Neural progenitor cell (in vitro differentiated cells): ENCODE measurements at regions not wholly inside any gene's neighbourhood (a gene's known extent, or its start where the extent isn't known, plus 50 kb on each side); places are given as distances from the start of the nearest gene placed in this dataset.

Experiments used
- DNase-seq: peaks from one replicate; pipeline ENCODE4 v3.0.0-alpha.2; 2016; ENCODE audit warnings: low spot score
- H2AFZ ChIP-seq: fragments of 200-600 bp; sonication (generic); replicated peaks from 2 replicates; pipeline ENCODE4 v1.6.1; 2016; ENCODE audit warnings: antibody characterized with exemption
- H3F3A ChIP-seq: fragments of 200-600 bp; sonication (generic); 2 replicates; pipeline ENCODE4 v1.6.1; 2016; ENCODE audit warnings: antibody characterized with exemption, low read depth
- H3K27ac ChIP-seq: fragments of 200-600 bp; sonication (generic); 2 replicates; pipeline ENCODE4 v1.5.1; 2016; ENCODE audit warnings: mild to moderate bottlenecking
- H3K27me3 ChIP-seq: fragments of 200-600 bp; sonication (generic); 2 replicates; pipeline ENCODE4 v1.6.1; 2016; ENCODE audit warnings: mild to moderate bottlenecking, moderate library complexity
- H3K36me3 ChIP-seq: fragments of 200-600 bp; sonication (generic); 2 replicates; pipeline ENCODE4 v1.5.1; 2016
- H3K4me1 ChIP-seq: fragments of 200-600 bp; sonication (generic); 2 replicates; pipeline ENCODE4 v1.6.1; 2016; ENCODE audit warnings: mixed run types
- H3K4me2 ChIP-seq: fragments of 200-600 bp; sonication (generic); 2 replicates; pipeline ENCODE4 v1.6.1; 2016
- H3K4me3 ChIP-seq: fragments of 200-600 bp; sonication (generic); 2 replicates; pipeline ENCODE4 v1.5.1; 2016
- H3K79me2 ChIP-seq: fragments of 200-600 bp; sonication (generic); 2 replicates; pipeline ENCODE4 v1.6.1; 2016; ENCODE audit warnings: low read depth
- H3K9ac ChIP-seq: fragments of 200-600 bp; sonication (generic); 2 replicates; pipeline ENCODE4 v1.6.1; 2016
- H3K9me3 ChIP-seq: fragments of 200-600 bp; sonication (generic); 2 replicates; pipeline ENCODE4 v1.5.1; 2016; ENCODE audit warnings: low read depth
- H4K20me1 ChIP-seq: fragments of 200-600 bp; sonication (generic); 2 replicates; pipeline ENCODE4 v1.6.1; 2016; ENCODE audit warnings: low read depth
- H3K27ac Mint-ChIP-seq: 3 replicates; pipeline ENCODE4 v1.8.0; 2021; ENCODE audit warnings: mixed read lengths
- H3K27me3 Mint-ChIP-seq: 2 replicates; pipeline ENCODE4 v1.8.0; 2022; ENCODE audit warnings: low read depth, mild to moderate bottlenecking, inconsistent platforms, moderate library complexity, mixed read lengths; ENCODE audit not compliant: insufficient read depth
- H3K36me3 Mint-ChIP-seq: 3 replicates; pipeline ENCODE4 v1.8.0; 2021; ENCODE audit warnings: mixed read lengths
- H3K4me1 Mint-ChIP-seq: 3 replicates; pipeline ENCODE4 v1.8.0; 2021; ENCODE audit warnings: mixed read lengths
- H3K4me3 Mint-ChIP-seq: 3 replicates; pipeline ENCODE4 v1.8.0; 2021; ENCODE audit warnings: mild to moderate bottlenecking, moderate library complexity, mixed read lengths
- H3K9me3 Mint-ChIP-seq: 3 replicates; pipeline ENCODE4 v1.8.0; 2020; ENCODE audit warnings: mixed read lengths
- CTCF ChIP-seq: fragments of 200-600 bp; sonication (generic); IDR thresholded peaks from 2 replicates; pipeline ENCODE4 v1.5.1; 2017; ENCODE audit warnings: antibody characterized with exemption, mild to moderate bottlenecking
- EZH2 ChIP-seq: fragments of 200-600 bp; sonication (generic); IDR thresholded peaks from 2 replicates; pipeline ENCODE4 v1.6.1; 2017; ENCODE audit warnings: antibody characterized with exemption, mild to moderate bottlenecking, moderate library complexity
- EZH2phosphoT487 ChIP-seq: fragments of 200-600 bp; sonication (generic); IDR thresholded peaks from 2 replicates; pipeline ENCODE4 v1.6.1; 2017; ENCODE audit warnings: antibody characterized with exemption

GRCh38 chr6:3981917-3982316 lies 97.0 kb downstream of the FAM217A start:
- H3K79me2 ChIP-seq: peaks cover 22% of the 10 kb centered on the region
- H3K9me3 Mint-ChIP-seq: peaks cover 4% of the 10 kb centered on the region
- H3F3A ChIP-seq: no peaks in the 10 kb centered on the region
- TF ChIP-seq EZH2phosphoT487 (no peak), CTCF (no peak), EZH2 (no peak)
- peaks cover 6% of the 10 kb centered on the region for H3K4me1 Mint-ChIP-seq
- no peak overlapping the region for H3K4me3 Mint-ChIP-seq
- peaks cover 6% of the 10 kb centered on the region for H4K20me1 ChIP-seq
- H3K27me3 Mint-ChIP-seq: peaks cover 2% of the 10 kb centered on the region
- H3K27me3 ChIP-seq: no peaks in the 10 kb centered on the region
- peaks cover 5% of the 10 kb centered on the region for H3K36me3 ChIP-seq
- no peak overlapping the region for H3K4me2 ChIP-seq
- H3K27ac Mint-ChIP-seq: no peak overlapping the region
- H3K27ac ChIP-seq: no peak overlapping the region
- no peaks in the 10 kb centered on the region for H3K9me3 ChIP-seq
- DNase-seq: no peak
- no peak overlapping the region for H2AFZ ChIP-seq
- peaks cover 26% of the 10 kb centered on the region for H3K36me3 Mint-ChIP-seq
- no peak overlapping the region for H3K4me3 ChIP-seq
- no peak overlapping the region for H3K9ac ChIP-seq
- H3K4me1 ChIP-seq: peaks cover 2% of the 10 kb centered on the region

- no peak for TF ChIP-seq CTCF
- TF ChIP-seq EZH2phosphoT487: no peak
- no peak for TF ChIP-seq EZH2
- H3K79me2 ChIP-seq: peaks cover 28% of the 10 kb centered on the region
- no peak for DNase-seq
- H3K9ac ChIP-seq: no peak overlapping the region
- H3K4me1 Mint-ChIP-seq: peaks cover 13% of the 10 kb centered on the region
- H3K4me3 Mint-ChIP-seq: no peak overlapping the region
- no peaks in the 10 kb centered on the region for H3K9me3 ChIP-seq
- H3K36me3 ChIP-seq: peaks cover 5% of the 10 kb centered on the region
- H3K27me3 Mint-ChIP-seq: no peaks in the 10 kb centered on the region
- H3K36me3 Mint-ChIP-seq: peaks cover 25% of the 10 kb centered on the region
- H3K4me2 ChIP-seq: no peak overlapping the region
- H3K4me3 ChIP-seq: no peak overlapping the region
- no peak overlapping the region for H2AFZ ChIP-seq
- no peaks in the 10 kb centered on the region for H3K27me3 ChIP-seq
- peaks cover 17% of the 10 kb centered on the region for H4K20me1 ChIP-seq
- no peak overlapping the region for H3K27ac ChIP-seq
- H3F3A ChIP-seq: no peaks in the 10 kb centered on the region
- no peak overlapping the region for H3K27ac Mint-ChIP-seq
- H3K9me3 Mint-ChIP-seq: peaks cover 4% of the 10 kb centered on the region
- H3K4me1 ChIP-seq: peaks cover 14% of the 10 kb centered on the region
Measured at GRCh38 chr6:3983778-3984177, 95.2 kb downstream of the FAM217A start.

- TF ChIP-seq EZH2phosphoT487 (no peak), CTCF (no peak), EZH2 (no peak)
- Histone ChIP-seq H3K79me2 (peaks cover 35% of the 10 kb centered on the region), H4K20me1 (peaks cover 22% of the 10 kb centered on the region), H3K9ac (no peak overlapping the region), H3K4me1 (peaks cover 14% of the 10 kb centered on the region), H2AFZ (no peak overlapping the region), H3K27ac (no peak overlapping the region), H3K4me3 (no peak overlapping the region), H3F3A (no peaks in the 10 kb centered on the region), H3K9me3 (no peaks in the 10 kb centered on the region), H3K36me3 (peaks cover 5% of the 10 kb centered on the region), H3K27me3 (no peaks in the 10 kb centered on the region), H3K4me2 (no peak overlapping the region)
- H3K4me1 Mint-ChIP-seq: peaks cover 13% of the 10 kb centered on the region
- peaks cover 25% of the 10 kb centered on the region for H3K36me3 Mint-ChIP-seq
- no peaks in the 10 kb centered on the region for H3K27me3 Mint-ChIP-seq
- H3K4me3 Mint-ChIP-seq: no peak overlapping the region
- peaks cover 4% of the 10 kb centered on the region for H3K9me3 Mint-ChIP-seq
- H3K27ac Mint-ChIP-seq: no peak overlapping the region
- no peak for DNase-seq
Measured at GRCh38 chr6:3984494-3984893, 94.4 kb downstream of the FAM217A start.
